H9 (cell line): ENCODE measurements at regions not wholly inside any gene's neighbourhood (a gene's known extent, or its start where the extent isn't known, plus 50 kb on each side); places are given as distances from the start of the nearest gene placed in this dataset.

Experiments
- DNase-seq: peaks from one replicate; pipeline ENCODE4 v3.0.0-alpha.2; 2017
- H2AFZ ChIP-seq: one replicate; pipeline ENCODE4 v1.6.1; 2013; ENCODE audit warnings: mild to moderate bottlenecking, low read length, control low read depth, moderate library complexity
- H2AK5ac ChIP-seq: 2 replicates; pipeline ENCODE4 v1.6.1; 2013; ENCODE audit warnings: low read length, control low read depth, mixed read lengths; ENCODE audit not compliant: insufficient read length
- H2BK120ac ChIP-seq: one replicate; pipeline ENCODE4 v1.6.1; 2013; ENCODE audit warnings: low read depth, mild to moderate bottlenecking, low read length, control low read depth, inconsistent platforms; ENCODE audit not compliant: poor library complexity, severe bottlenecking
- H2BK12ac ChIP-seq: 2 replicates; pipeline ENCODE4 v1.6.1; 2013; ENCODE audit warnings: low read length, control low read depth, mixed read lengths, low read depth; ENCODE audit not compliant: insufficient read length
- H2BK15ac ChIP-seq: 2 replicates; pipeline ENCODE4 v1.6.1; 2013; ENCODE audit warnings: low read depth, low read length, control low read depth
- H2BK20ac ChIP-seq: one replicate; pipeline ENCODE4 v1.6.1; 2013; ENCODE audit warnings: low read depth, mild to moderate bottlenecking, low read length, control low read depth, inconsistent platforms; ENCODE audit not compliant: poor library complexity, severe bottlenecking
- H2BK5ac ChIP-seq: 2 replicates; pipeline ENCODE4 v1.6.1; 2013; ENCODE audit warnings: low read length, control low read depth, mixed read lengths; ENCODE audit not compliant: insufficient read length
- H3K14ac ChIP-seq: 2 replicates; pipeline ENCODE4 v1.6.1; 2013; ENCODE audit warnings: low read length, control low read depth; ENCODE audit not compliant: insufficient read depth
- H3K18ac ChIP-seq: 2 replicates; pipeline ENCODE4 v1.6.1; 2013; ENCODE audit warnings: low read depth, mild to moderate bottlenecking, mixed read lengths, low read length, control low read depth; ENCODE audit not compliant: insufficient read length
- H3K23ac ChIP-seq: 2 replicates; pipeline ENCODE4 v1.6.1; 2013; ENCODE audit warnings: low read length, control low read depth, mixed read lengths, low read depth; ENCODE audit not compliant: insufficient read length
- H3K23me2 ChIP-seq: 2 replicates; pipeline ENCODE4 v1.6.1; 2013; ENCODE audit warnings: low read depth, mild to moderate bottlenecking, mixed read lengths, low read length, control low read depth; ENCODE audit not compliant: insufficient read length, poor library complexity, severe bottlenecking
- H3K27ac ChIP-seq: 2 replicates; pipeline ENCODE4 v1.5.1; 2013; ENCODE audit warnings: low read length, control low read depth, mixed read lengths, low read depth; ENCODE audit not compliant: insufficient read length
- H3K27me3 ChIP-seq: 2 replicates; pipeline ENCODE4 v1.6.1; 2013; ENCODE audit warnings: low read length, control low read depth, inconsistent platforms; ENCODE audit not compliant: insufficient read depth
- H3K4ac ChIP-seq: 2 replicates; pipeline ENCODE4 v1.6.1; 2013; ENCODE audit warnings: low read depth, mild to moderate bottlenecking, control low read depth, inconsistent platforms, low read length, moderate library complexity
- H3K4me1 ChIP-seq: 2 replicates; pipeline ENCODE4 v1.6.1; 2013; ENCODE audit warnings: low read length, control low read depth, inconsistent platforms; ENCODE audit not compliant: insufficient read depth
- H3K4me2 ChIP-seq: 2 replicates; pipeline ENCODE4 v1.6.1; 2013; ENCODE audit warnings: low read length, control low read depth, mixed read lengths; ENCODE audit not compliant: insufficient read length, insufficient read depth
- H3K56ac ChIP-seq: 2 replicates; pipeline ENCODE4 v1.6.1; 2013; ENCODE audit warnings: low read depth, mild to moderate bottlenecking, mixed read lengths, low read length, control low read depth; ENCODE audit not compliant: insufficient read length
- H3K79me1 ChIP-seq: 2 replicates; pipeline ENCODE4 v1.6.1; 2013; ENCODE audit warnings: low read depth, mild to moderate bottlenecking, moderate library complexity, low read length, control low read depth, inconsistent platforms; ENCODE audit not compliant: insufficient read depth, poor library complexity, severe bottlenecking
- H3K79me2 ChIP-seq: 2 replicates; pipeline ENCODE4 v1.6.1; 2013; ENCODE audit warnings: low read length, control low read depth, inconsistent platforms; ENCODE audit not compliant: insufficient read depth
- H3K9ac ChIP-seq: 2 replicates; pipeline ENCODE4 v1.6.1; 2013; ENCODE audit warnings: low read length, control low read depth, mixed read lengths; ENCODE audit not compliant: insufficient read length; ENCODE audit errors: extremely low read depth
- H3K9me3 ChIP-seq: one replicate; pipeline ENCODE4 v1.6.1; 2013; ENCODE audit warnings: low read depth, low read length, inconsistent platforms; ENCODE audit not compliant: control insufficient read depth
- H3T11ph ChIP-seq: one replicate; pipeline ENCODE4 v1.6.1; 2013; ENCODE audit warnings: mild to moderate bottlenecking, low read length, control low read depth, inconsistent platforms
- H4K20me1 ChIP-seq: one replicate; pipeline ENCODE4 v1.6.1; 2013; ENCODE audit not compliant: control insufficient read depth, insufficient read length, insufficient read depth
- H4K5ac ChIP-seq: 2 replicates; pipeline ENCODE4 v1.6.1; 2013; ENCODE audit warnings: low read depth, mild to moderate bottlenecking, mixed read lengths, low read length, control low read depth; ENCODE audit not compliant: insufficient read length
- H4K8ac ChIP-seq: replicated peaks from 2 replicates; pipeline ENCODE4 v1.6.1; 2013; ENCODE audit warnings: low read length, control low read depth, mixed read lengths, low read depth; ENCODE audit not compliant: insufficient read length
- H4K91ac ChIP-seq: 2 replicates; pipeline ENCODE4 v1.6.1; 2013; ENCODE audit warnings: low read depth, mild to moderate bottlenecking, moderate library complexity, mixed read lengths, low read length, control low read depth; ENCODE audit not compliant: insufficient read length
- H3K27ac Mint-ChIP-seq, 3 experiments: 2 replicates in 2 of 3; 3 replicates in 1 of 3; pipeline ENCODE4 v1.8.0; 2020 to 2021; ENCODE audit warnings: mixed read lengths in 3 of 3, mild to moderate bottlenecking in 1 of 3, moderate library complexity in 1 of 3
- H3K27me3 Mint-ChIP-seq: 2 replicates; pipeline ENCODE4 v1.8.0; 2021; ENCODE audit warnings: low read depth, mild to moderate bottlenecking, moderate library complexity, mixed read lengths
- H3K36me3 Mint-ChIP-seq, 3 experiments: 2 replicates in 2 of 3; 3 replicates in 1 of 3; pipeline ENCODE4 v1.8.0; 2020 to 2021; ENCODE audit warnings: low read depth in 3 of 3, mixed read lengths in 3 of 3; ENCODE audit not compliant: insufficient read depth in 1 of 3
- H3K4me1 Mint-ChIP-seq, 2 experiments: 2 replicates each; pipeline ENCODE4 v1.8.0; 2020; ENCODE audit warnings: mixed read lengths in 2 of 2
- H3K4me3 Mint-ChIP-seq, 2 experiments: 2 replicates in 1 of 2; 3 replicates in 1 of 2; pipeline ENCODE4 v1.8.0; 2020 to 2021; ENCODE audit warnings: mild to moderate bottlenecking in 2 of 2, mixed read lengths in 2 of 2, moderate library complexity in 1 of 2
- H3K9me3 Mint-ChIP-seq, 2 experiments: 2 replicates in 1 of 2; 3 replicates in 1 of 2; pipeline ENCODE4 v1.8.0; 2020; ENCODE audit warnings: mild to moderate bottlenecking in 2 of 2, mixed read lengths in 2 of 2, moderate library complexity in 1 of 2
- WGBS: extraction: QIAGEN DNeasy Blood & Tissue Kit; methylation state at CpG from one replicate; pipeline ENCODE4 v1.1.7; 2013; ENCODE audit warnings: missing lambda C conversion rate, low lambda C conversion rate, mixed read lengths; ENCODE audit not compliant: insufficient read length; ENCODE audit errors: extremely low coverage; 5-methylcytosine and 5-hydroxymethylcytosine counted together
- TF ChIP-seq, protein P1 (sequence below): fragments of 200-600 bp; sonication (generic); conservative IDR thresholded peaks from 3 replicates; pipeline ENCODE4 v1.8.0; 2021; ENCODE audit warnings: antibody characterized with exemption, mild to moderate bottlenecking

DNA sequence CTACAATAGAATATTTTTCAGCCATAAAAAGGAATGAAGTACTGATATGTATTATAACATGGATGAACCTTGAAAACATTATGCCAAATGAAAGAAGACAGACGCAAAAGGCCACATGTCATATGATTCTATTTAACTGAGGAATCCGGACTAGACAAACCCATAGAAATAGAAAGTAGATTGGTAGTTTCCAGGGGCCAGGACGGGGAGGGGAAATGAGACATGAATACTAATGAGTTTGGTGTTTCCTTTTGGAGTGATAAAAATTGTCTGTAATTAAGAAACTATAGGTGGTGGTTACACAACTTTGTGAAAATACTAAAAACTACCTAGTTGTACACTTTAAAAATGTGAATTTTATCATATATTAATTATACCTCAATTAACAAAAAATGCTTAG, 247.6 kb downstream of the BCAT1 start:
- Histone ChIP-seq H3K18ac (no peak overlapping the region), H4K5ac (no peak overlapping the region), H3K4ac (no peak overlapping the region), H2BK12ac (no peak overlapping the region), H3K23me2 (no peaks in the 10 kb centered on the region), H2AFZ (no peak overlapping the region), H3K14ac (no peak overlapping the region), H3K4me2 (no peak overlapping the region), H4K91ac (no peak overlapping the region), H3K56ac (no peak overlapping the region), H2AK5ac (no peak overlapping the region), H3K79me2 (no peaks in the 10 kb centered on the region), H3K79me1 (no peaks in the 10 kb centered on the region), H2BK15ac (no peak overlapping the region), H3K9me3 (no peaks in the 10 kb centered on the region), H2BK20ac (no peak overlapping the region), H3K4me1 (no peaks in the 10 kb centered on the region), H3T11ph (no peak overlapping the region), H3K23ac (no peak overlapping the region), H4K8ac (no peak overlapping the region), H2BK5ac (no peak overlapping the region), H2BK120ac (no peak overlapping the region), H3K27ac (no peak overlapping the region), H3K9ac (no peak overlapping the region), H4K20me1 (no peaks in the 10 kb centered on the region), H3K27me3 (no peaks in the 10 kb centered on the region)
- no peaks in the 10 kb centered on the region for H3K27me3 Mint-ChIP-seq
- TF ChIP-seq, protein P1, sequence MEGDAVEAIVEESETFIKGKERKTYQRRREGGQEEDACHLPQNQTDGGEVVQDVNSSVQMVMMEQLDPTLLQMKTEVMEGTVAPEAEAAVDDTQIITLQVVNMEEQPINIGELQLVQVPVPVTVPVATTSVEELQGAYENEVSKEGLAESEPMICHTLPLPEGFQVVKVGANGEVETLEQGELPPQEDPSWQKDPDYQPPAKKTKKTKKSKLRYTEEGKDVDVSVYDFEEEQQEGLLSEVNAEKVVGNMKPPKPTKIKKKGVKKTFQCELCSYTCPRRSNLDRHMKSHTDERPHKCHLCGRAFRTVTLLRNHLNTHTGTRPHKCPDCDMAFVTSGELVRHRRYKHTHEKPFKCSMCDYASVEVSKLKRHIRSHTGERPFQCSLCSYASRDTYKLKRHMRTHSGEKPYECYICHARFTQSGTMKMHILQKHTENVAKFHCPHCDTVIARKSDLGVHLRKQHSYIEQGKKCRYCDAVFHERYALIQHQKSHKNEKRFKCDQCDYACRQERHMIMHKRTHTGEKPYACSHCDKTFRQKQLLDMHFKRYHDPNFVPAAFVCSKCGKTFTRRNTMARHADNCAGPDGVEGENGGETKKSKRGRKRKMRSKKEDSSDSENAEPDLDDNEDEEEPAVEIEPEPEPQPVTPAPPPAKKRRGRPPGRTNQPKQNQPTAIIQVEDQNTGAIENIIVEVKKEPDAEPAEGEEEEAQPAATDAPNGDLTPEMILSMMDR = no peak
- WGBS = no CpG with 5 or more reads among the region's 3 CpGs
- no peak for DNase-seq
- no peak overlapping the region for H3K27ac Mint-ChIP-seq
- H3K36me3 Mint-ChIP-seq = peaks cover 0 to 13% (median 0%) of the 10 kb centered on the region in 3 experiments; a peak in 3 of 7 replicates
- peaks cover 5 to 8% of the 10 kb centered on the region in 2 experiments; a peak in 2 of 4 replicates for H3K4me1 Mint-ChIP-seq
- no peak overlapping the region for H3K4me3 Mint-ChIP-seq
- H3K9me3 Mint-ChIP-seq = peaks cover 7 to 8% of the 10 kb centered on the region in 2 experiments; a peak in 3 of 5 replicates
